HEK293 (cell line): ENCODE measurements at regions not wholly inside any gene's neighbourhood (a gene's known extent, or its start where the extent isn't known, plus 50 kb on each side); places are given as distances from the start of the nearest gene placed in this dataset.

ENCODE experiments used
- CTCF ChIA-PET: fragments of 350-600 bp; formaldehyde crosslinking; extraction: SDS; loops from one replicate; lab custom pipeline; 2021; ENCODE audit warnings: antibody characterized with exemption; lab: Yijun Ruan, JAX
- POLR2A ChIA-PET: fragments of 300-600 bp; formaldehyde crosslinking; extraction: SDS; loops from one replicate; lab custom pipeline; 2020; ENCODE audit warnings: antibody characterized with exemption, inconsistent platforms; lab: Yijun Ruan, JAX
- H3K27ac ChIP-seq: fragments of 200-500 bp; sonication (Bioruptor generic); 2 replicates; pipeline ENCODE4 v1.5.1; 2014; ENCODE audit warnings: low read depth, low read length, control low read depth, inconsistent platforms; ENCODE audit errors: extremely low read depth
- H3K36me3 ChIP-seq, 2 experiments: fragments of 200-500 bp in 1 of 2; sonication (Bioruptor generic) in 1 of 2; 1 replicate in 1 of 2; 2 replicates in 1 of 2; pipeline ENCODE4 v1.5.1; 2014 to 2017; ENCODE audit warnings: inconsistent platforms in 2 of 2, low read length in 2 of 2; ENCODE audit not compliant: control insufficient read depth in 2 of 2, insufficient read depth in 1 of 2
- H3K4me1 ChIP-seq: fragments of 200-500 bp; sonication (Bioruptor generic); 2 replicates; pipeline ENCODE4 v1.5.1; 2014; ENCODE audit warnings: mild to moderate bottlenecking, low read length, inconsistent platforms; ENCODE audit not compliant: control insufficient read depth, insufficient read depth
- H3K4me3 ChIP-seq: 2 replicates; pipeline ENCODE4 v1.5.1; 2011; ENCODE audit warnings: low read depth, mild to moderate bottlenecking, control low read depth, low read length, moderate library complexity
- H3K9me3 ChIP-seq: fragments of 200-500 bp; sonication (Bioruptor generic); 2 replicates; pipeline ENCODE4 v1.5.1; 2014; ENCODE audit warnings: low read depth, low read length, inconsistent platforms; ENCODE audit not compliant: control insufficient read depth, insufficient read depth
- HOXD13 ChIP-seq: sonication (generic); formaldehyde crosslinking; IDR thresholded peaks from 2 replicates; pipeline ENCODE4 v1.8.0; 2022; ENCODE audit warnings: missing genetic modification reagents, borderline replicate concordance
- ZBTB1 ChIP-seq: fragments of 450-650 bp; formaldehyde crosslinking; IDR thresholded peaks from 2 replicates; pipeline ENCODE4 v1.5.1; 2016; ENCODE audit warnings: missing biosample characterization, missing genetic modification characterization
- ZBTB21 ChIP-seq: fragments of 450-650 bp; formaldehyde crosslinking; IDR thresholded peaks from 2 replicates; pipeline ENCODE4 v1.5.1; 2017; ENCODE audit warnings: missing biosample characterization, missing genetic modification characterization
- ZFHX2 ChIP-seq: fragments of 450-650 bp; formaldehyde crosslinking; conservative IDR thresholded peaks from 2 replicates; pipeline ENCODE4 v1.5.1; 2016; ENCODE audit warnings: missing biosample characterization, missing genetic modification characterization
- ZNF10 ChIP-seq: fragments of 450-650 bp; formaldehyde crosslinking; IDR thresholded peaks from 2 replicates; pipeline ENCODE4 v1.5.1; 2017; ENCODE audit warnings: missing biosample characterization, missing genetic modification characterization
- ZNF2 ChIP-seq: fragments of 450-650 bp; formaldehyde crosslinking; IDR thresholded peaks from 2 replicates; pipeline ENCODE4 v1.5.1; 2016; ENCODE audit warnings: missing biosample characterization, missing genetic modification characterization
- ZNF202 ChIP-seq: fragments of 450-650 bp; formaldehyde crosslinking; IDR thresholded peaks from 2 replicates; pipeline ENCODE4 v1.5.1; 2016; ENCODE audit warnings: missing biosample characterization, missing genetic modification characterization, borderline replicate concordance
- ZNF37A ChIP-seq: fragments of 450-650 bp; IDR thresholded peaks from 2 replicates; pipeline ENCODE4 v1.5.1; 2018; ENCODE audit warnings: missing biosample characterization, missing genetic modification characterization
- ZNF530 ChIP-seq: fragments of 450-650 bp; formaldehyde crosslinking; IDR thresholded peaks from 2 replicates; pipeline ENCODE4 v1.5.1; 2016; ENCODE audit warnings: low read depth, missing biosample characterization, missing genetic modification characterization
- ZNF621 ChIP-seq: fragments of 450-650 bp; formaldehyde crosslinking; IDR thresholded peaks from 2 replicates; pipeline ENCODE4 v1.5.1; 2017; ENCODE audit warnings: missing biosample characterization, missing genetic modification characterization
- ZNF624 ChIP-seq: fragments of 450-650 bp; formaldehyde crosslinking; IDR thresholded peaks from 2 replicates; pipeline ENCODE4 v1.5.1; 2017; ENCODE audit warnings: missing biosample characterization, missing genetic modification characterization
- ZNF626 ChIP-seq: fragments of 450-650 bp; sonication (Bioruptor Pico); formaldehyde crosslinking; IDR thresholded peaks from 2 replicates; pipeline ENCODE4 v1.5.1; 2018; ENCODE audit warnings: missing biosample characterization, missing genetic modification characterization, inconsistent platforms
- ZNF645 ChIP-seq: fragments of 450-650 bp; formaldehyde crosslinking; IDR thresholded peaks from 2 replicates; pipeline ENCODE4; 2016; ENCODE audit warnings: missing biosample characterization, missing genetic modification characterization
- ZXDB ChIP-seq: fragments of 450-650 bp; formaldehyde crosslinking; IDR thresholded peaks from 2 replicates; pipeline ENCODE4 v1.5.1; 2016; ENCODE audit warnings: missing biosample characterization, missing genetic modification characterization
- TF ChIP-seq, protein P1 (sequence below): fragments of 450-650 bp; formaldehyde crosslinking; IDR thresholded peaks from 2 replicates; pipeline ENCODE4 v1.5.1; 2016; ENCODE audit warnings: missing biosample characterization, missing genetic modification characterization
- TF ChIP-seq, protein P2 (sequence below): fragments of 450-650 bp; formaldehyde crosslinking; IDR thresholded peaks from 2 replicates; pipeline ENCODE4 v1.5.1; 2016; ENCODE audit warnings: missing biosample characterization, missing genetic modification characterization
- TF ChIP-seq, protein P3 (sequence below): fragments of 450-650 bp; formaldehyde crosslinking; IDR thresholded peaks from 2 replicates; pipeline ENCODE4 v1.5.1; 2016; ENCODE audit warnings: missing biosample characterization, missing genetic modification characterization
- TF ChIP-seq, protein P4 (sequence below): fragments of 450-650 bp; formaldehyde crosslinking; IDR thresholded peaks from 2 replicates; pipeline ENCODE4 v1.5.1; 2016; ENCODE audit warnings: missing biosample characterization, missing genetic modification characterization
- TF ChIP-seq, protein P5 (sequence below): fragments of 450-650 bp; formaldehyde crosslinking; IDR thresholded peaks from 2 replicates; pipeline ENCODE4 v1.5.1; 2016; ENCODE audit warnings: missing biosample characterization, missing genetic modification characterization, low read depth

- Histone ChIP-seq H3K36me3 (no peaks in the 10 kb centered on the region), H3K27ac (no peak overlapping the region), H3K9me3 (no peaks in the 10 kb centered on the region), H3K4me3 (no peak overlapping the region), H3K4me1 (no peaks in the 10 kb centered on the region)
- no peak for TF ChIP-seq ZBTB21
- no peak for TF ChIP-seq ZNF202 (tag by site-specific recombination)
- TF ChIP-seq ZFHX2 (tag by site-specific recombination) = no peak
- TF ChIP-seq, protein P1, sequence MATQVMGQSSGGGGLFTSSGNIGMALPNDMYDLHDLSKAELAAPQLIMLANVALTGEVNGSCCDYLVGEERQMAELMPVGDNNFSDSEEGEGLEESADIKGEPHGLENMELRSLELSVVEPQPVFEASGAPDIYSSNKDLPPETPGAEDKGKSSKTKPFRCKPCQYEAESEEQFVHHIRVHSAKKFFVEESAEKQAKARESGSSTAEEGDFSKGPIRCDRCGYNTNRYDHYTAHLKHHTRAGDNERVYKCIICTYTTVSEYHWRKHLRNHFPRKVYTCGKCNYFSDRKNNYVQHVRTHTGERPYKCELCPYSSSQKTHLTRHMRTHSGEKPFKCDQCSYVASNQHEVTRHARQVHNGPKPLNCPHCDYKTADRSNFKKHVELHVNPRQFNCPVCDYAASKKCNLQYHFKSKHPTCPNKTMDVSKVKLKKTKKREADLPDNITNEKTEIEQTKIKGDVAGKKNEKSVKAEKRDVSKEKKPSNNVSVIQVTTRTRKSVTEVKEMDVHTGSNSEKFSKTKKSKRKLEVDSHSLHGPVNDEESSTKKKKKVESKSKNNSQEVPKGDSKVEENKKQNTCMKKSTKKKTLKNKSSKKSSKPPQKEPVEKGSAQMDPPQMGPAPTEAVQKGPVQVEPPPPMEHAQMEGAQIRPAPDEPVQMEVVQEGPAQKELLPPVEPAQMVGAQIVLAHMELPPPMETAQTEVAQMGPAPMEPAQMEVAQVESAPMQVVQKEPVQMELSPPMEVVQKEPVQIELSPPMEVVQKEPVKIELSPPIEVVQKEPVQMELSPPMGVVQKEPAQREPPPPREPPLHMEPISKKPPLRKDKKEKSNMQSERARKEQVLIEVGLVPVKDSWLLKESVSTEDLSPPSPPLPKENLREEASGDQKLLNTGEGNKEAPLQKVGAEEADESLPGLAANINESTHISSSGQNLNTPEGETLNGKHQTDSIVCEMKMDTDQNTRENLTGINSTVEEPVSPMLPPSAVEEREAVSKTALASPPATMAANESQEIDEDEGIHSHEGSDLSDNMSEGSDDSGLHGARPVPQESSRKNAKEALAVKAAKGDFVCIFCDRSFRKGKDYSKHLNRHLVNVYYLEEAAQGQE (tag by site-specific recombination) = no peak
- TF ChIP-seq ZNF621 (tag by site-specific recombination) = no peak
- no peak for TF ChIP-seq ZNF626 (tag by site-specific recombination)
- no peak for TF ChIP-seq ZNF530
- TF ChIP-seq ZBTB1 (tag by site-specific recombination) = no peak
- TF ChIP-seq ZNF2 = no peak
- no peak for TF ChIP-seq ZNF624
- TF ChIP-seq, protein P2, sequence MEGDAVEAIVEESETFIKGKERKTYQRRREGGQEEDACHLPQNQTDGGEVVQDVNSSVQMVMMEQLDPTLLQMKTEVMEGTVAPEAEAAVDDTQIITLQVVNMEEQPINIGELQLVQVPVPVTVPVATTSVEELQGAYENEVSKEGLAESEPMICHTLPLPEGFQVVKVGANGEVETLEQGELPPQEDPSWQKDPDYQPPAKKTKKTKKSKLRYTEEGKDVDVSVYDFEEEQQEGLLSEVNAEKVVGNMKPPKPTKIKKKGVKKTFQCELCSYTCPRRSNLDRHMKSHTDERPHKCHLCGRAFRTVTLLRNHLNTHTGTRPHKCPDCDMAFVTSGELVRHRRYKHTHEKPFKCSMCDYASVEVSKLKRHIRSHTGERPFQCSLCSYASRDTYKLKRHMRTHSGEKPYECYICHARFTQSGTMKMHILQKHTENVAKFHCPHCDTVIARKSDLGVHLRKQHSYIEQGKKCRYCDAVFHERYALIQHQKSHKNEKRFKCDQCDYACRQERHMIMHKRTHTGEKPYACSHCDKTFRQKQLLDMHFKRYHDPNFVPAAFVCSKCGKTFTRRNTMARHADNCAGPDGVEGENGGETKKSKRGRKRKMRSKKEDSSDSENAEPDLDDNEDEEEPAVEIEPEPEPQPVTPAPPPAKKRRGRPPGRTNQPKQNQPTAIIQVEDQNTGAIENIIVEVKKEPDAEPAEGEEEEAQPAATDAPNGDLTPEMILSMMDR (tag by site-specific recombination) = no peak
- TF ChIP-seq ZNF37A (tag by site-specific recombination) = no peak
- TF ChIP-seq ZNF645 = no peak
- TF ChIP-seq ZNF10 (tag by site-specific recombination) = no peak
- TF ChIP-seq, protein P3, sequence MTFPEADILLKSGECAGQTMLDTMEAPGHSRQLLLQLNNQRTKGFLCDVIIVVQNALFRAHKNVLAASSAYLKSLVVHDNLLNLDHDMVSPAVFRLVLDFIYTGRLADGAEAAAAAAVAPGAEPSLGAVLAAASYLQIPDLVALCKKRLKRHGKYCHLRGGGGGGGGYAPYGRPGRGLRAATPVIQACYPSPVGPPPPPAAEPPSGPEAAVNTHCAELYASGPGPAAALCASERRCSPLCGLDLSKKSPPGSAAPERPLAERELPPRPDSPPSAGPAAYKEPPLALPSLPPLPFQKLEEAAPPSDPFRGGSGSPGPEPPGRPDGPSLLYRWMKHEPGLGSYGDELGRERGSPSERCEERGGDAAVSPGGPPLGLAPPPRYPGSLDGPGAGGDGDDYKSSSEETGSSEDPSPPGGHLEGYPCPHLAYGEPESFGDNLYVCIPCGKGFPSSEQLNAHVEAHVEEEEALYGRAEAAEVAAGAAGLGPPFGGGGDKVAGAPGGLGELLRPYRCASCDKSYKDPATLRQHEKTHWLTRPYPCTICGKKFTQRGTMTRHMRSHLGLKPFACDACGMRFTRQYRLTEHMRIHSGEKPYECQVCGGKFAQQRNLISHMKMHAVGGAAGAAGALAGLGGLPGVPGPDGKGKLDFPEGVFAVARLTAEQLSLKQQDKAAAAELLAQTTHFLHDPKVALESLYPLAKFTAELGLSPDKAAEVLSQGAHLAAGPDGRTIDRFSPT (tag by site-specific recombination) = no peak
- no peak for TF ChIP-seq HOXD13
- TF ChIP-seq ZXDB (tag by site-specific recombination) = no peak
- TF ChIP-seq, protein P4, sequence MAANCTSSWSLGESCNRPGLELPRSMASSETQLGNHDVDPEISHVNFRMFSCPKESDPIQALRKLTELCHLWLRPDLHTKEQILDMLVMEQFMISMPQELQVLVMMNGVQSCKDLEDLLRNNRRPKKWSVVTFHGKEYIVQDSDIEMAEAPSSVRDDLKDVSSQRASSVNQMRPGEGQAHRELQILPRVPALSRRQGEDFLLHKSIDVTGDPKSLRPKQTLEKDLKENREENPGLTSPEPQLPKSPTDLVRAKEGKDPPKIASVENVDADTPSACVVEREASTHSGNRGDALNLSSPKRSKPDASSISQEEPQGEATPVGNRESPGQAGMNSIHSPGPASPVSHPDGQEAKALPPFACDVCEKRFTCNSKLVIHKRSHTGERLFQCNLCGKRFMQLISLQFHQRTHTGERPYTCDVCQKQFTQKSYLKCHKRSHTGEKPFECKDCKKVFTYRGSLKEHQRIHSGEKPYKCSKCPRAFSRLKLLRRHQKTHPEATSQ (tag by site-specific recombination) = no peak
- TF ChIP-seq, protein P5, sequence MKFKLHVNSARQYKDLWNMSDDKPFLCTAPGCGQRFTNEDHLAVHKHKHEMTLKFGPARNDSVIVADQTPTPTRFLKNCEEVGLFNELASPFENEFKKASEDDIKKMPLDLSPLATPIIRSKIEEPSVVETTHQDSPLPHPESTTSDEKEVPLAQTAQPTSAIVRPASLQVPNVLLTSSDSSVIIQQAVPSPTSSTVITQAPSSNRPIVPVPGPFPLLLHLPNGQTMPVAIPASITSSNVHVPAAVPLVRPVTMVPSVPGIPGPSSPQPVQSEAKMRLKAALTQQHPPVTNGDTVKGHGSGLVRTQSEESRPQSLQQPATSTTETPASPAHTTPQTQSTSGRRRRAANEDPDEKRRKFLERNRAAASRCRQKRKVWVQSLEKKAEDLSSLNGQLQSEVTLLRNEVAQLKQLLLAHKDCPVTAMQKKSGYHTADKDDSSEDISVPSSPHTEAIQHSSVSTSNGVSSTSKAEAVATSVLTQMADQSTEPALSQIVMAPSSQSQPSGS (tag by site-specific recombination) = no peak
- ChIA-PET POLR2A (no interaction called here), CTCF (no interaction called here)
Observed at GRCh38 chr7:47038621-47039020, 543.3 kb downstream of the TNS3 start.
